Activated T-cell treated with anti-CD3 and anti-CD28 coated beads, Interleukin-2, amount 50 U/mL, for 24 hours (primary cell): ENCODE measurements at regions not wholly inside any gene's neighbourhood (a gene's known extent, or its start where the extent isn't known, plus 50 kb on each side); places are given as distances from the start of the nearest gene placed in this dataset.

ENCODE experiments used
- DNase-seq: peaks from one replicate; pipeline ENCODE4 v3.0.0-alpha.2; 2020
- H3K27ac Mint-ChIP-seq: 2 replicates; pipeline ENCODE4 v1.8.0; 2020; ENCODE audit warnings: mild to moderate bottlenecking, mixed read lengths
- H3K27me3 Mint-ChIP-seq: 2 replicates; pipeline ENCODE4 v1.8.0; 2020; ENCODE audit warnings: mixed read lengths
- H3K36me3 Mint-ChIP-seq: 2 replicates; pipeline ENCODE4 v1.8.0; 2020; ENCODE audit warnings: low read depth, mixed read lengths
- H3K4me1 Mint-ChIP-seq: 2 replicates; pipeline ENCODE4 v1.8.0; 2020; ENCODE audit warnings: low read depth, mixed read lengths
- H3K4me3 Mint-ChIP-seq: 2 replicates; pipeline ENCODE4 v1.8.0; 2020; ENCODE audit warnings: mild to moderate bottlenecking, moderate library complexity, mixed read lengths
- H3K9me3 Mint-ChIP-seq: 2 replicates; pipeline ENCODE4 v1.8.0; 2020; ENCODE audit warnings: mixed read lengths

DNA sequence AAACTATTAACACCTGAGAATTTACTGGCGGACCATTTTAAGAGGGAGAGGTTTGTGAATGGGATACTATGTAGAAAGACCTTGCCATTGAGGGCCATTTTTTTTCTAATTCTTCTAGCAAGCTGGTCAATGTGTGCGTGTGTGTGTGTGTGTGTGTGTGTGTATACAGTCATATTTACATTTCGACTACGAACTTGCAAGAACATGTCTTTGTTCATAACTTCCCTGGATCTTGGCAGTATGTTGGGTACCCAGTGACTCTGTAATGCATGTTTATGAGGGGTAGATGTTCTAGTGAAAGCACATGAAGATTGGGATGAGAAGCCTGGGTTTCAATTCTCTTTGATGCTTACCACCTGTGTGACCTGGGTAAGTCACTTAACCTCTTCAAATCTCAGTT is 133.6 kb downstream of the UBE2E3 start:
- Mint-ChIP-seq H3K4me3 (no peak overlapping the region), H3K4me1 (peaks cover 38% of the 10 kb centered on the region)
- DNase-seq: no peak

DNA sequence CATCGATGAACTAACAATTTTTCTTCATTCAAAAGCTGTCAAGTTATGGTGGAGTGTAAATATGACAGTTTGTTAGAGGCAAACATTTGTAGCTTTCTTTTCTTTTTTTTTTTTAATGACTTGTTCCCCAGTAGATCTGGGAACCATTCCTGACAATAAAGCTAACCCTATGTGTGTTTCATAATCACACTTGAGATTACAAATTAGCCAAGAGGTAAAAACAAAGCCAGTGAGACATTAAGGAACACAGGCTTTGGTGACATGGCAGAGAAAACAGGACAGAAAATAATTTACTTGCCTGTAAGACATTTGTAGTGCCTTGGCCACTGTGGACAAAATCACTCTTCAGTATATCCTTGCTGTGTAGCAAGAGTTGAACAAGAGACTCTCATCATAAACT is 135.9 kb downstream of the UBE2E3 start:
- H3K27ac Mint-ChIP-seq: no peak overlapping the region
- H3K9me3 Mint-ChIP-seq: peaks cover 15% of the 10 kb centered on the region
- H3K4me3 Mint-ChIP-seq: no peak overlapping the region

More for the DNA sequence above, 133.6 kb downstream of the UBE2E3 start:
- Mint-ChIP-seq H3K27me3 (no peaks in the 10 kb centered on the region), H3K36me3 (peaks cover 10% of the 10 kb centered on the region), H3K9me3 (peaks cover 19% of the 10 kb centered on the region), H3K27ac (no peak overlapping the region)

GRCh38 chr2:181117206-181117925 is 137.0 kb downstream of the UBE2E3 start:
- H3K36me3 Mint-ChIP-seq: peaks cover 6% of the 10 kb centered on the region
- H3K27me3 Mint-ChIP-seq: no peaks in the 10 kb centered on the region
- H3K4me1 Mint-ChIP-seq: peaks cover 49% of the 10 kb centered on the region
- H3K4me3 Mint-ChIP-seq: no peak overlapping the region
- peaks cover 20% of the 10 kb centered on the region for H3K9me3 Mint-ChIP-seq
- no peak overlapping the region for H3K27ac Mint-ChIP-seq
- DNase-seq: no peak

More for the DNA sequence above, 135.9 kb downstream of the UBE2E3 start:
- H3K4me1 Mint-ChIP-seq: peaks cover 40% of the 10 kb centered on the region
- H3K27me3 Mint-ChIP-seq: no peaks in the 10 kb centered on the region
- no peak for DNase-seq
- H3K36me3 Mint-ChIP-seq: peaks cover 6% of the 10 kb centered on the region

GRCh38 chr2:181120625-181121024 is 140.2 kb downstream of the UBE2E3 start:
- no peak for DNase-seq
- Mint-ChIP-seq H3K27ac (no peak overlapping the region), H3K4me1 (peaks cover 67% of the 10 kb centered on the region), H3K27me3 (no peaks in the 10 kb centered on the region), H3K9me3 (peaks cover 19% of the 10 kb centered on the region), H3K4me3 (no peak overlapping the region), H3K36me3 (peaks cover 6% of the 10 kb centered on the region)

DNA sequence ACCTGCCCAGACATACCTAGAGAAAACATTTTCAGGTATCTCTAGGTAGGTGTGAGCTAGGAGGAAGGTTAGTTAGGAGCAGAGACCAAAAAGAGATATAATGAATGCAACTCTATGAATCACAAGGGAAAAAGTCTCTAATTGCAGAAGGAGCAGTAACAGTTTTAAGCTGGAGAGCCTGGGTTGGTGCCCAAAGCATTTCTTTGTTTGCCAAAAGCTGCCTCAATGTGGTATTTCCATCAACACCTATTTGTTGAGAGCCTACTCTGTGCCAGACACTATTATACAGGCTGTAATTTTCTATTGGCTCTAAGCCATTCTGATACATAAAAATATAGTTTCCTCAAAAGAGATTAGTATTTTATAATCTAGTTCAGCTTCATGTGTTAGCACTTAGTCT is 141.6 kb downstream of the UBE2E3 start:
- H3K4me3 Mint-ChIP-seq: no peak overlapping the region

GRCh38 chr2:181122601-181123000 is 142.2 kb downstream of the UBE2E3 start:
- Mint-ChIP-seq H3K27me3 (no peaks in the 10 kb centered on the region), H3K27ac (no peak overlapping the region), H3K9me3 (peaks cover 19% of the 10 kb centered on the region), H3K4me1 (peaks cover 75% of the 10 kb centered on the region), H3K36me3 (peaks cover 9% of the 10 kb centered on the region), H3K4me3 (no peak overlapping the region)
- DNase-seq: no peak

More for the DNA sequence above, 141.6 kb downstream of the UBE2E3 start:
- peaks cover 19% of the 10 kb centered on the region for H3K9me3 Mint-ChIP-seq
- peaks cover 9% of the 10 kb centered on the region for H3K36me3 Mint-ChIP-seq
- H3K27me3 Mint-ChIP-seq: no peaks in the 10 kb centered on the region
- no peak for DNase-seq
- H3K4me1 Mint-ChIP-seq: peaks cover 76% of the 10 kb centered on the region
- no peak overlapping the region for H3K27ac Mint-ChIP-seq

DNA sequence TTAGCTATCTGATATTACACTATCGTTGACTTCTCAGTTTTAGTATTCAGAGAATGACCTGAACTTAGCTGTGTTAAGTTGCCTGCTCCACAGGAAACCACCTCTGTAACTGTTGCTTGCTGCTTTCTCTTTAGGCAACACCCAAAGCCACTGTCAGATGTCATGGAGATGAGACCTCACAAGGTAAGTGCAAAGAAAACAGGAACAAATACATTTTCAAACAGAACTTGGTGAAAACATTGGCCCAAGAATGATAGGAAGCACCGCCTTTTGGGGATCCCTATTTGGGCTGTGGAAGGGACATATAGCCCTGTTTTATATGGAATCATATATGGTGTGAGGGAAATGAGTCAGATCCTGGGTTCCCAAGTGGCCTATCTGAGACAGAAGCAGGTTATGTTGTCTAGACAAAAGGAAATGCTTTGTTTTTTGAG is 143.4 kb downstream of the UBE2E3 start:
- Mint-ChIP-seq H3K4me1 (peaks cover 78% of the 10 kb centered on the region), H3K27ac (peak overlapping the region; percentile 94), H3K27me3 (no peaks in the 10 kb centered on the region), H3K4me3 (peak overlapping the region; percentile 57), H3K9me3 (peaks cover 18% of the 10 kb centered on the region), H3K36me3 (peaks cover 11% of the 10 kb centered on the region)
- no peak for DNase-seq

GRCh38 chr2:181124497-181124896 is 144.1 kb downstream of the UBE2E3 start:
- Mint-ChIP-seq H3K4me1 (peaks cover 80% of the 10 kb centered on the region), H3K4me3 (peak overlapping the region; percentile 57), H3K36me3 (peaks cover 10% of the 10 kb centered on the region), H3K9me3 (peaks cover 14% of the 10 kb centered on the region), H3K27ac (peak overlapping the region; percentile 94), H3K27me3 (no peaks in the 10 kb centered on the region)
- no peak for DNase-seq

DNA sequence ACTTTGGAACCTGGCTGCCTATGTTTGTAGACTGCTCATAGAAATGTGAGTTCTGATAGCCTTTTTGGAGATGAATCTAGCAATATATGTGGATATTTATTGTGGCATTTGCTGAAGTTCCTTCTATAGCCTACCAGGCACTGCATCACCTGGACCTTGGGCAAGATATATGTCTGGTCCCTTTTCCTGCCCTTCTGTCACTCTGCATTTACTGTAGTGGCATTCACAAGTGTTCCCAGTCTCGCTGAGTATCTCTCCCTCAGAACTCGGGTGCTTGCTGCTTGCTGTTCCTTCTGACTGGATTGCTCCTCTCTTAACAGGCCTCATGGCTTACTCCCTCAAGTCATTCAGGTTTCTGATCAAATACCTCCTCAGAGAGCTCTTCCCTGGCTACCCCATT is 145.0 kb downstream of the UBE2E3 start:
- Mint-ChIP-seq H3K4me3 (peak overlapping the region; percentile 57), H3K9me3 (peaks cover 18% of the 10 kb centered on the region), H3K36me3 (peaks cover 11% of the 10 kb centered on the region), H3K27me3 (no peaks in the 10 kb centered on the region), H3K4me1 (peaks cover 84% of the 10 kb centered on the region), H3K27ac (peak overlapping the region; percentile 94)
- DNase-seq: no peak

- H3K27ac Mint-ChIP-seq: peak overlapping the region; percentile 94
- H3K4me1 Mint-ChIP-seq: peaks cover 83% of the 10 kb centered on the region
- H3K36me3 Mint-ChIP-seq: peaks cover 14% of the 10 kb centered on the region
- peaks cover 15% of the 10 kb centered on the region for H3K9me3 Mint-ChIP-seq
- no peak for DNase-seq
- no peaks in the 10 kb centered on the region for H3K27me3 Mint-ChIP-seq
- H3K4me3 Mint-ChIP-seq: peak overlapping the region; percentile 57
Measured at GRCh38 chr2:181126311-181126868, 146.0 kb downstream of the UBE2E3 start.

GRCh38 chr2:181128199-181128598 is 147.8 kb downstream of the UBE2E3 start:
- H3K36me3 Mint-ChIP-seq: peaks cover 17% of the 10 kb centered on the region
- peaks cover 83% of the 10 kb centered on the region for H3K4me1 Mint-ChIP-seq
- no peaks in the 10 kb centered on the region for H3K27me3 Mint-ChIP-seq
- H3K9me3 Mint-ChIP-seq: peaks cover 7% of the 10 kb centered on the region
- peak overlapping the region; percentile 11 for H3K4me3 Mint-ChIP-seq
- peak overlapping the region; percentile 90 for H3K27ac Mint-ChIP-seq
- no peak for DNase-seq

- Mint-ChIP-seq H3K9me3 (peaks cover 7% of the 10 kb centered on the region), H3K27ac (peak overlapping the region; percentile 89), H3K27me3 (no peaks in the 10 kb centered on the region), H3K36me3 (peaks cover 28% of the 10 kb centered on the region), H3K4me1 (peaks cover 81% of the 10 kb centered on the region), H3K4me3 (peak overlapping the region; percentile 25)
- DNase-seq: no peak
Measured at GRCh38 chr2:181129364-181130056, 149.1 kb downstream of the UBE2E3 start.

- Mint-ChIP-seq H3K36me3 (peaks cover 37% of the 10 kb centered on the region), H3K9me3 (peaks cover 9% of the 10 kb centered on the region), H3K4me3 (peak overlapping the region; percentile 65), H3K4me1 (peaks cover 75% of the 10 kb centered on the region), H3K27me3 (no peaks in the 10 kb centered on the region), H3K27ac (peak overlapping the region; percentile 72)
- DNase-seq: no peak
Measured at GRCh38 chr2:181130686-181131085, 150.3 kb downstream of the UBE2E3 start.

- Mint-ChIP-seq H3K27me3 (no peaks in the 10 kb centered on the region), H3K4me1 (peaks cover 70% of the 10 kb centered on the region), H3K27ac (peak overlapping the region; percentile 72), H3K4me3 (peak overlapping the region; percentile 65), H3K36me3 (peaks cover 42% of the 10 kb centered on the region), H3K9me3 (peaks cover 13% of the 10 kb centered on the region)
- DNase-seq: no peak
Measured at GRCh38 chr2:181131584-181131983, 151.2 kb downstream of the UBE2E3 start.

DNA sequence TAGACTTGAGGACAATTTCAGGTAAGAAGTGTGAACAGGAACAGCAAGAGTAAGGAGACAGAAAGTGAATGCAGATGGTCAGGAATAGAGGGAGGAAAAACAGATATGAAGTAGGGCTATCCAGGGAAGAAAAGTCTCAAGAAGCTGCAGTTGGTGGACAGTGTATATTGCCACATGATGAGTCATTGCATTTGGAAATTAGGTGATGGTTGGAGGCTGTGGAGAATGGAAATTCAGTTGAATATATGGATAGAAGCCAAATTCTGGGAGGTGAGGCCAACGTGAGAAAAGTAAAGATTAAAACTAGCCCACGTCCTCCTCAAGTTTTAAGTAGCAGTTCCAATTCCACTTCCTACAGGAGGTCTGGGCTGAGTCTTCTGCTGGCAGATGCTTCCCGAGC is 158.4 kb downstream of the UBE2E3 start:
- Mint-ChIP-seq H3K27ac (peak overlapping the region; percentile 24), H3K27me3 (no peaks in the 10 kb centered on the region), H3K9me3 (peaks cover 12% of the 10 kb centered on the region), H3K4me1 (peaks cover 68% of the 10 kb centered on the region), H3K4me3 (no peak overlapping the region), H3K36me3 (peaks cover 28% of the 10 kb centered on the region)
- DNase-seq: no peak
